Epithelial cell of proximal tubule (primary cell): ENCODE measurements at regions not wholly inside any gene's neighbourhood (a gene's known extent, or its start where the extent isn't known, plus 50 kb on each side); places are given as distances from the start of the nearest gene placed in this dataset.

Source experiments
- DNase-seq: peaks from one replicate; pipeline ENCODE4 v3.0.0-alpha.2; 2011; ENCODE audit warnings: low read depth
- H3K4me3 ChIP-seq: 2 replicates; pipeline ENCODE4 v1.5.1; 2011; ENCODE audit warnings: low read depth, mild to moderate bottlenecking, low read length
- CTCF ChIP-seq: conservative IDR thresholded peaks from 2 replicates; pipeline ENCODE4 v1.5.1; 2012; ENCODE audit warnings: low read depth, mild to moderate bottlenecking, low read length

- DNase-seq: no peak
- no peak for TF ChIP-seq CTCF
- H3K4me3 ChIP-seq: no peak overlapping the region
Observed at GRCh38 chrX:45660477-45660876, 459.8 kb upstream of the DIPK2B start.

GRCh38 chrX:45633419-45633818 lies 432.7 kb upstream of the DIPK2B start:
- no peak for TF ChIP-seq CTCF
- no peak for DNase-seq

GRCh38 chrX:45632506-45632905 lies 431.8 kb upstream of the DIPK2B start:
- H3K4me3 ChIP-seq: no peak overlapping the region
- peak; percentile 19 for TF ChIP-seq CTCF
- no peak for DNase-seq

More at GRCh38 chrX:45633419-45633818, 432.7 kb upstream of the DIPK2B start:
- H3K4me3 ChIP-seq: no peak overlapping the region

- no peak for TF ChIP-seq CTCF
- DNase-seq: no peak
- H3K4me3 ChIP-seq: no peak overlapping the region
Observed at GRCh38 chrX:45630078-45630477, 429.4 kb upstream of the DIPK2B start.

- H3K4me3 ChIP-seq: no peak overlapping the region
- TF ChIP-seq CTCF: no peak
- no peak for DNase-seq
Observed at GRCh38 chrX:45628041-45628440, 427.4 kb upstream of the DIPK2B start.

GRCh38 chrX:45623266-45623665 lies 422.6 kb upstream of the DIPK2B start:
- DNase-seq: peak; percentile 83
- H3K4me3 ChIP-seq: no peak overlapping the region
- TF ChIP-seq CTCF: no peak

GRCh38 chrX:45622538-45622937 lies 421.9 kb upstream of the DIPK2B start:
- TF ChIP-seq CTCF: no peak
- no peak for DNase-seq

More at GRCh38 chrX:45622538-45622937, 421.9 kb upstream of the DIPK2B start:
- H3K4me3 ChIP-seq: no peak overlapping the region
